Posterior vena cava (tissue), 2 donors: ENCODE measurements at regions not wholly inside any gene's neighbourhood (a gene's known extent, or its start where the extent isn't known, plus 50 kb on each side); places are given as distances from the start of the nearest gene placed in this dataset.
"Not testable (repeated sequence)": the region's sequence is repeated elsewhere in the genome, so short reads cannot be mapped to it uniquely, and the experiment has no call there.

ENCODE experiments used
- DNase-seq: peaks from one replicate; pipeline ENCODE4 v3.0.0-alpha.2; 2020; ENCODE audit warnings: low spot score
- intact Hi-C, 2 donors: fragments of 100-400 bp; cut with DNase I; formaldehyde crosslinking; loops; one replicate each; pipeline versions ENCODE4 v1.14.1 to v1.14.2; 2022 to 2023
- donor health status: DM: yes; HTN: yes; CAD: no.
- donor health status: DM: yes; HTN: yes; CAD: no.

GRCh38 chr20:53826597-53827291 lies 233.1 kb upstream of the ZNF217 start:
- no peak for DNase-seq
- intact Hi-C loops, result no loop called here

- DNase-seq, result no peak
- intact Hi-C loops, result no loop called here
Observed at GRCh38 chr20:53826090-53826489, 232.5 kb upstream of the ZNF217 start.

GRCh38 chr20:53825282-53825681 lies 231.6 kb upstream of the ZNF217 start:
- no peak for DNase-seq
- intact Hi-C loops, result no loop called here

GRCh38 chr20:53824779-53825178 lies 231.1 kb upstream of the ZNF217 start:
- intact Hi-C loops, result loop anchor here in 1 of 2 donors (5.0 kb wide), 1 partner anchor 838 kb away; no protein-coding TSS in a partner anchor
- DNase-seq, result no peak

GRCh38 chr20:53823121-53823764 lies 229.6 kb upstream of the ZNF217 start:
- no peak for DNase-seq
- intact Hi-C loops, result loop anchor here in 1 of 2 donors (5.0 kb wide), 1 partner anchor 839 kb away; no protein-coding TSS in a partner anchor

- intact Hi-C loops, result loop anchor here in 1 of 2 donors (5.0 kb wide), 1 partner anchor 840 kb away; no protein-coding TSS in a partner anchor
- DNase-seq, result no peak
Observed at GRCh38 chr20:53822534-53822933, 228.9 kb upstream of the ZNF217 start.

GRCh38 chr20:53819973-53820451 lies 226.4 kb upstream of the ZNF217 start:
- no peak for DNase-seq
- intact Hi-C loops, result loop anchor here in 1 of 2 donors (5.0 kb wide), 1 partner anchor 842 kb away; no protein-coding TSS in a partner anchor

GRCh38 chr20:53818457-53819177 lies 225.0 kb upstream of the ZNF217 start:
- intact Hi-C loops, result no loop called here
- no peak for DNase-seq

GRCh38 chr20:53817513-53817912 lies 223.9 kb upstream of the ZNF217 start:
- DNase-seq, intact Hi-C loops: not testable (repeated sequence)

- DNase-seq, result no peak
Observed at GRCh38 chr20:53816872-53817398, 223.3 kb upstream of the ZNF217 start.

GRCh38 chr20:53815509-53815908 lies 221.9 kb upstream of the ZNF217 start:
- DNase-seq, result no peak

More at GRCh38 chr20:53816872-53817398, 223.3 kb upstream of the ZNF217 start:
- intact Hi-C loops, result no loop called here

GRCh38 chr20:53814060-53814459 lies 220.4 kb upstream of the ZNF217 start:
- intact Hi-C loops, result no loop called here
- no peak for DNase-seq

More at GRCh38 chr20:53815509-53815908, 221.9 kb upstream of the ZNF217 start:
- intact Hi-C loops, result no loop called here

GRCh38 chr20:53813636-53814035 lies 220.0 kb upstream of the ZNF217 start:
- intact Hi-C loops, result no loop called here
- no peak for DNase-seq

GRCh38 chr20:53811577-53811976 lies 217.9 kb upstream of the ZNF217 start:
- no peak for DNase-seq
- intact Hi-C loops, result no loop called here

GRCh38 chr20:53810661-53811355 lies 217.2 kb upstream of the ZNF217 start:
- intact Hi-C loops, result no loop called here
- DNase-seq, result no peak

GRCh38 chr20:53809728-53810365 lies 216.2 kb upstream of the ZNF217 start:
- intact Hi-C loops, result no loop called here
- DNase-seq, result no peak

- intact Hi-C loops, result no loop called here
- no peak for DNase-seq
Observed at GRCh38 chr20:53809217-53809616, 215.6 kb upstream of the ZNF217 start.

- intact Hi-C loops, result no loop called here
- no peak for DNase-seq
Observed at GRCh38 chr20:53808733-53809132, 215.1 kb upstream of the ZNF217 start.

GRCh38 chr20:53808302-53808701 lies 214.7 kb upstream of the ZNF217 start:
- intact Hi-C loops, result not testable (repeated sequence)

More at GRCh38 chr20:53808302-53808701, 214.7 kb upstream of the ZNF217 start:
- not testable (repeated sequence) for DNase-seq
